Right atrium auricular region (tissue), 2 donors: ENCODE measurements at regions not wholly inside any gene's neighbourhood (a gene's known extent, or its start where the extent isn't known, plus 50 kb on each side); places are given as distances from the start of the nearest gene placed in this dataset.

ENCODE experiments used
- DNase-seq: peaks from one replicate; pipeline ENCODE4 v3.0.0-alpha.2; 2019; ENCODE audit warnings: low spot score
- H3K27ac ChIP-seq, 2 donors: fragments of 200-600 bp; sonication (generic); 1 replicate in 1 of 2; 2 replicates in 1 of 2; pipeline ENCODE4 v1.5.1; 2016 to 2019
- H3K27me3 ChIP-seq, 2 donors: fragments of 200-600 bp; sonication (generic); one replicate each; pipeline versions ENCODE4 v1.5.1 to v1.6.0; 2017 to 2019
- H3K36me3 ChIP-seq: fragments of 200-600 bp; sonication (generic); one replicate; pipeline ENCODE4 v1.5.1; 2016
- H3K4me1 ChIP-seq, 2 donors: fragments of 200-600 bp; sonication (generic); one replicate each; pipeline versions ENCODE4 v1.5.1 to v1.6.0; 2017 to 2019
- H3K4me3 ChIP-seq, 2 donors: fragments of 200-600 bp; sonication (generic); 1 replicate in 1 of 2; 2 replicates in 1 of 2; pipeline ENCODE4 v1.5.1; 2017 to 2019; ENCODE audit warnings: mild to moderate bottlenecking in 1 of 2, moderate library complexity in 1 of 2
- H3K9me3 ChIP-seq, 2 donors: fragments of 200-600 bp; sonication (generic); one replicate each; pipeline ENCODE4 v1.5.1; 2019
- CTCF ChIP-seq, 2 donors: fragments of 200-600 bp; sonication (generic); IDR thresholded peaks; one replicate each; pipeline ENCODE4 v1.5.1; 2019; ENCODE audit warnings: antibody characterized with exemption in 2 of 2

- no peaks in the 10 kb centered on the region for H3K27me3 ChIP-seq
- H3K36me3 ChIP-seq, result no peaks in the 10 kb centered on the region
- no peak overlapping the region for H3K4me3 ChIP-seq
- DNase-seq, result no peak
- no peaks in the 10 kb centered on the region for H3K4me1 ChIP-seq
- no peak for TF ChIP-seq CTCF (IDR thresholded peaks at IDR 0.05)
- no peaks in the 10 kb centered on the region for H3K9me3 ChIP-seq
- H3K27ac ChIP-seq, result no peak overlapping the region
Observed at GRCh38 chr13:47279920-47280319, 383.1 kb upstream of the HTR2A start.

- Histone ChIP-seq H3K9me3 (no peaks in the 10 kb centered on the region), H3K4me1 (no peaks in the 10 kb centered on the region), H3K27me3 (no peaks in the 10 kb centered on the region), H3K27ac (no peak overlapping the region), H3K36me3 (no peaks in the 10 kb centered on the region), H3K4me3 (no peak overlapping the region)
- no peak for DNase-seq
- TF ChIP-seq CTCF (IDR thresholded peaks at IDR 0.05), result no peak
Observed at GRCh38 chr13:47277774-47278173, 380.9 kb upstream of the HTR2A start.

- Histone ChIP-seq H3K27ac (no peak overlapping the region), H3K27me3 (no peaks in the 10 kb centered on the region), H3K4me1 (no peaks in the 10 kb centered on the region), H3K4me3 (no peak overlapping the region), H3K36me3 (no peaks in the 10 kb centered on the region), H3K9me3 (no peaks in the 10 kb centered on the region)
- TF ChIP-seq CTCF (IDR thresholded peaks at IDR 0.05), result no peak
- no peak for DNase-seq
Observed at GRCh38 chr13:47268270-47268669, 371.4 kb upstream of the HTR2A start.

- DNase-seq, result no peak
- Histone ChIP-seq H3K9me3 (peaks cover 0 to 4% of the 10 kb centered on the region in 2 donors), H3K27me3 (no peaks in the 10 kb centered on the region), H3K27ac (no peak overlapping the region), H3K4me3 (no peak overlapping the region), H3K36me3 (no peaks in the 10 kb centered on the region), H3K4me1 (no peaks in the 10 kb centered on the region)
- no peak for TF ChIP-seq CTCF (IDR thresholded peaks at IDR 0.05)
Observed at GRCh38 chr13:47258384-47258783, 361.5 kb upstream of the HTR2A start.

- no peak for DNase-seq
- Histone ChIP-seq H3K4me1 (no peaks in the 10 kb centered on the region), H3K4me3 (no peak overlapping the region), H3K9me3 (no peaks in the 10 kb centered on the region), H3K27ac (no peak overlapping the region), H3K27me3 (no peaks in the 10 kb centered on the region), H3K36me3 (no peaks in the 10 kb centered on the region)
- no peak for TF ChIP-seq CTCF (IDR thresholded peaks at IDR 0.05)
Observed at GRCh38 chr13:47256618-47257017, 359.8 kb upstream of the HTR2A start.

- Histone ChIP-seq H3K27ac (no peak overlapping the region), H3K4me1 (no peaks in the 10 kb centered on the region), H3K27me3 (no peaks in the 10 kb centered on the region), H3K9me3 (no peaks in the 10 kb centered on the region), H3K4me3 (no peak overlapping the region), H3K36me3 (no peaks in the 10 kb centered on the region)
- TF ChIP-seq CTCF (IDR thresholded peaks at IDR 0.05), result no peak
- no peak for DNase-seq
Observed at GRCh38 chr13:47252627-47253026, 355.8 kb upstream of the HTR2A start.
